ENCODE measurements at regions not wholly inside any gene's neighbourhood (a gene's known extent, or its start where the extent isn't known, plus 50 kb on each side); places are given as distances from the start of the nearest gene placed in this dataset.
"Not testable (repeated sequence)": the region's sequence is repeated elsewhere in the genome, so short reads cannot be mapped to it uniquely, and the experiment has no call there.

DNA sequence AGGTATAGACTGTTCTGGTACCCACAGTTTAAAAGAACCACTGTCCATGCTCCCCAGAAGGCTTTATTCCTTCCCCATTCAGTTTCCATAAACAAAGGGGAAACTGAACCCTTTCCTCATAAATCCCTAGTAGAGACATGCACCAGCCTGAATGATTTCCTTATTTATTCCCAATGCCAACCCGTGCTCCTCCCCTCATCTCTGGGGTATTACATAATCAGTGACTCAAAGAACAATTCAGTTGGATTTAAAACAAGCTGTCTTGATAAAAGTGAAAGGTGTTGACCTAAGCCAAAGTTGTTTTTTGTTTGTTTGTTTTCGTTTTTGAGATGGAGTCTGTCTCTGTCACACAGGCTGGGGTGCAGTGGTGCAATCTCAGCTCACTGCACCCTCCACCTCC, 418.5 kb upstream of the CNTNAP5 start:
- Mint-ChIP-seq H3K9me3 (peaks cover 2 to 12% (median 4%) of the 10 kb centered on the region in 3 donors), H3K27me3 (no peaks in the 10 kb centered on the region), H3K4me1 (no peaks in the 10 kb centered on the region), H3K27ac (no peak overlapping the region), H3K4me3 (no peak overlapping the region), H3K36me3 (no peaks in the 10 kb centered on the region)

DNA sequence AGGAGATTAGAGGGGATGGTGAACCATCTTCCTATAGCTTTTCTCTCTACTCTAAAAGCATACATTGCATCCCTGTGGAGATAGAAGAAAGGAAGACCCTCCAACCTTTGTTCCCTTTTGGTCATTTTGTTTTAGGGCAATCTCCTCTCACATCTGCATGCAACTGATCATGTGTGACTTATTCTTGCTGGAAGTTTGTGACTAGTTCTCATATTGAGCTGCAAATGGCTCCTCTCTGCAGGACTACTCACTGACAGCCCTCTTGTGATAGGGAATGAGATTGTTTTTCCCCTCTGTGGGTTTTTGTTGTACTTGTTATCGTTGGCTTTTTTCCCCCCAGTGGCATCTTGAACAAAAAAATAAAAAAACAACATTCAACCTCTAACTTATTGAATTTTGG, 416.0 kb upstream of the CNTNAP5 start:
- H3K4me3 Mint-ChIP-seq, result no peak overlapping the region
- no peaks in the 10 kb centered on the region for H3K36me3 Mint-ChIP-seq
- H3K27ac Mint-ChIP-seq, result no peak overlapping the region
- no peaks in the 10 kb centered on the region for H3K27me3 Mint-ChIP-seq
- no peaks in the 10 kb centered on the region for H3K4me1 Mint-ChIP-seq
- peaks cover 4 to 18% (median 5%) of the 10 kb centered on the region in 3 donors for H3K9me3 Mint-ChIP-seq

DNA sequence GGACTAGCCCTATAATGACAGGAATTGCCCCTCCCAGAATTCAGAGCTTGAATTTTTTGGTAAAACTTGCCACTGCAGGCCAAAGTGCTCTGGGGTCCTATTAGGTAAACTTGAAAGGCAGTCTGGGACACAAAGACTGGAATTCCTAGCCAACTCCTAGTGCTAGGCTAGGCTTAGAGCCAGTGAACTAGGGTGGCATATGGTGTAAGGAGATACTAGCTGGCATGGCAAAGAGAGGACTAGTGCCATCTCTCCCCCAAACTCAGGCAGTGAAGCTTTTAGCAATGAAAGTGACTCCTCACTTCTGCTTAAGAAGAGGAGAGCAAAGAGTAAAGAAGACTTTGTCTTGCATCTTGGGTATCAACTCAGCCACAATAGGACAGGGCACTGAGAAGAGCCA, 410.5 kb upstream of the CNTNAP5 start:
- Mint-ChIP-seq H3K9me3 (peaks cover under 1 to 21% (median 5%) of the 10 kb centered on the region in 3 donors), H3K27ac (no peak overlapping the region), H3K27me3 (no peaks in the 10 kb centered on the region), H3K4me1 (no peaks in the 10 kb centered on the region), H3K4me3 (no peak overlapping the region), H3K36me3 (no peaks in the 10 kb centered on the region)

DNA sequence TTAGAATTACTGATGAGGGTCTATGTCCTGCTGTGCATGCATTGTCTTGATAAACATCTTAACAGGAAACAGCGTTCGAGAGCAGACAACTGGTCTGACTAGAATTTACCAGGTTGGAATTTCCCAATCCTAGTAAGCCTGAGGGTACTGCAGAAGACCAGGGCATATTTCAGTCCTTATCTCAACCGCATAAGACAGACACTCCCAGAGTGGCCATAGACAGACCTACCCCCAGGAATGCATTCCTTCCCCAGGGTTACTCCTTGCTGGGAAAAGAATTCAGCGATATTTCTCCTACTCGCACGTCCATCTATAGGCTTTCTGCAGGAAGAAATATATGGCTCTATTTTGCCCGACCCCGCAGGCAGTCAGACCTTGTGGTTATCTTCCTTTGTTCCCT, 406.4 kb upstream of the CNTNAP5 start:
- H3K36me3 Mint-ChIP-seq, H3K4me1 Mint-ChIP-seq, H3K27me3 Mint-ChIP-seq, H3K4me3 Mint-ChIP-seq, H3K9me3 Mint-ChIP-seq, H3K27ac Mint-ChIP-seq: not testable (repeated sequence)

DNA sequence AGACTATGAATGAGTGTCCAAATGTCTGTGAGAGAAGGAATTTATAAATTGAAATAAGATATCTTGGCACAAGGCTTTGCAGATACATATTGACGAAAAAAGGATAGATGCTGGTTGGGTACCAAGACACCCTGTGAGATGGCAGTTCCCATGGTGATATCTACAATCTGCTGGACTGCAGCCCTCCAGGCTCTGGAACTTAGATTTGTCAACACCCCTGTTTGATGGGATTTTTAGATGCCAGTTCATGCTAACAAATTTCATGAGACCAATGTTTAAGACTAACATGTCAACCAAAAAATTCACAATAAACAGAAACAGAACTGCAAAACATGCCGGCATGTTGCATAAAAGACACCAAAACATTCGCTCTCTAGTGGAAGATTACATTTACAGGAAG, 400.3 kb upstream of the CNTNAP5 start:
- H3K9me3 Mint-ChIP-seq, result peaks cover 0 to 3% (median 1%) of the 10 kb centered on the region in 3 donors
- H3K27ac Mint-ChIP-seq, result no peak overlapping the region
- no peak overlapping the region for H3K4me3 Mint-ChIP-seq
- no peaks in the 10 kb centered on the region for H3K27me3 Mint-ChIP-seq
- no peaks in the 10 kb centered on the region for H3K36me3 Mint-ChIP-seq
- H3K4me1 Mint-ChIP-seq, result no peaks in the 10 kb centered on the region

DNA sequence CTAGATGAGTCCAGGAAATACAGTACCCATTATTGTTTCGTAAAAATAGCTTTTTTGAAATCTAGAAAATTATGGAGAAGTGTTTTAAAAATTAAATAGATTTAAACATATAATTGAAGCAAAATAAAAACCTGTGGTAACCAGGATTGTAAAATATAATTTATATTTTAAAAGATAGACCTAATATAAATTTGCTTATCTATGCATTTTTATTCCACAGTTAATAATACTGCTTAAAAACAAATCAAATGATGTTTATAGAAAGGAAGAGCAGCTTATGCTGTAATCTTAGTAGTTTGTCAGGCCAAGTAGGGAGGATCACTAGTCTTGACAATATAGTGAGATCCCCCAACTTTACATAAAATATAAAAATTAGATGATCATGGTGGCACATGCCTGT, 388.9 kb upstream of the CNTNAP5 start:
- no peaks in the 10 kb centered on the region for H3K36me3 Mint-ChIP-seq
- H3K4me1 Mint-ChIP-seq, result no peaks in the 10 kb centered on the region
- H3K27ac Mint-ChIP-seq, result no peak overlapping the region
- H3K4me3 Mint-ChIP-seq, result no peak overlapping the region
- peaks cover 5 to 15% (median 7%) of the 10 kb centered on the region in 3 donors for H3K9me3 Mint-ChIP-seq
- no peaks in the 10 kb centered on the region for H3K27me3 Mint-ChIP-seq

DNA sequence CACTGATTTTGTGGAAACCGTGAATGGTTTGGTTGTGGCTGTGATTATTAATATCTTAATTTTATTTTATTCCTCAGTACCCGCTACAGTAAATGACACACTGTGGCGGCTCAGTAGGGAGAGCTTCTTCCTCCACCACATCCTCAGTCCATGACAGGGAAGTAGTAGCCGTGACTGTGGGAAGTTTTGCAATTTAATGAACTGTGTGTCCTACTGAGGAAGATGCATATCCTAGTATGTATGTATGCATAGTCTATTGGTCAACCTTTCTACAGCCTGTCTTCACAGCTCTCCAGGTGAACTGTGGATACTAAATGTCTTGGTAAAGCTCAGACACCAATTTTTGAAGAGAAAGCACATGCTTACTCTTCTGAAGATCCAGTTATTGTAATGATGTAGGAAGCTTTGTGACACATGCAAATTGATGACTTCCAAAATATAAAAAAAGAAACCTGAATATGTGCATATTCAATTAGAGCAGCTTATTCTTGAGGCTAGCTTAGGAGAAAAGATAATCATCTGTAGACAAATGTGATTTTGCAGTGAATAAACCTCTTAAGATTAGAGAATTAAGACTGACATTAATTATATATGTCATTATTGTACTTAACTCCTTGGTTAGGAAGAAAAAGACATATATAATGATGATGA, 384.3 kb upstream of the CNTNAP5 start:
- Mint-ChIP-seq H3K27ac (no peak overlapping the region), H3K4me1 (no peaks in the 10 kb centered on the region), H3K9me3 (peaks cover 5 to 14% (median 7%) of the 10 kb centered on the region in 3 donors), H3K27me3 (no peaks in the 10 kb centered on the region), H3K36me3 (no peaks in the 10 kb centered on the region), H3K4me3 (no peak overlapping the region)

DNA sequence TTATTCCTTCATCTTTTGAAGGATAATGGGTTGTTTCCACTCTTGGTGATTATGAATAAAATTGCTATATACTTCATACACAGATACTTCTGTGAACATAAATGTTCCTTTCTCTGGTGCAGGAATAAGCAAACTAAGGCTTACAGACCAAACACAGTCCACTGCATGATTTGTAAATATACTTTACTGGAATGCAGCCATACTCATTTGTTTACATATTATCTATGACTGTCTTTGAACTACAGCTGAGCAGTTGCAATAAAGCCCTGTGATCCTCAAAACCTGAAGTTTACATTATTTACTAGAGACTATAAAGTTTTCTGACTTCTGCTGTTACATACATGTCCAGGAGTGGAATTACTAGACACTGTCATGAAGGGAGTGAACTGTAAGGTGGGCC, 381.0 kb upstream of the CNTNAP5 start:
- Mint-ChIP-seq H3K9me3 (peaks cover 4 to 13% (median 4%) of the 10 kb centered on the region in 3 donors), H3K36me3 (no peaks in the 10 kb centered on the region), H3K4me3 (no peak overlapping the region), H3K27ac (no peak overlapping the region), H3K27me3 (no peaks in the 10 kb centered on the region), H3K4me1 (no peaks in the 10 kb centered on the region)

DNA sequence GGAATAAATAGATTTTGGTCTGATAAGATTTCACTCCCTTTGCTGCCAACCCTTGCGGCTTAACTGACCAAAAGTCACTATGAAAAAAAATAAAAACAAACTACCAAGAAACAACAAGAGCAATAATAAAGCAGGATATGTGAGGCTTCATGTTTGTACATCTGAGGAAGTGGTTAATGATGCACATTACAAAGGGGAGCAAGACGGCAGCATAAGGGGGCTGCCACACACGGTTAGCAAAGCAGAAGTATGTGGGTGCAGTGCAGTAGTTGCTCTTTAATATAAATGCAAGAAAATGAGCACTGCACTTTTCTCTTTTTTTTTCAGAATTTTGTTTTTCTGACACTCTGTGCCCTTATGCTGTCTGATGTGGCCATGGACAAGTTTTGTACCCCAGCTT, 377.1 kb upstream of the CNTNAP5 start:
- Mint-ChIP-seq H3K27me3 (no peaks in the 10 kb centered on the region), H3K4me1 (no peaks in the 10 kb centered on the region), H3K9me3 (peaks cover 2 to 8% (median 4%) of the 10 kb centered on the region in 3 donors), H3K27ac (no peak overlapping the region), H3K4me3 (no peak overlapping the region), H3K36me3 (no peaks in the 10 kb centered on the region)

DNA sequence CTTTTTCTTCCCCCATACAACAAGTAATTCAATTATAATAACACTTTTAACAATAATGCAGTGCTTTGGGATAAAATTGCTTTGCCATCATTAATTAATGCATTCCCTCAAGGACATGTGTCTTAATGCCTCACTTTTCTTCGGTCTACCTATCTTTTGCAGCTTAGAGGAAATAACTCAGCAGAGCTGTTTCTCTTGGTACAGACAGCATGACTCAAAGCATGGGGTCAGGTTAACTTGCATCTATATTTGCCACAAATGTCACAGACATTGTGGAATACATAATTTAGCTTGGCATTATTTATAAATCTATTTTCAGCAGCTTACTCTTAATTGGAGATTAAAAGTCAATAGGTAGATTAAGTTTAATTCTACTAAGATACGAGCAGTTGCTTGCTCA, 376.1 kb upstream of the CNTNAP5 start:
- H3K4me3 Mint-ChIP-seq, result no peak overlapping the region
- no peaks in the 10 kb centered on the region for H3K4me1 Mint-ChIP-seq
- no peaks in the 10 kb centered on the region for H3K36me3 Mint-ChIP-seq
- no peak overlapping the region for H3K27ac Mint-ChIP-seq
- H3K27me3 Mint-ChIP-seq, result no peaks in the 10 kb centered on the region
- H3K9me3 Mint-ChIP-seq, result peaks cover 2 to 8% (median 4%) of the 10 kb centered on the region in 3 donors

DNA sequence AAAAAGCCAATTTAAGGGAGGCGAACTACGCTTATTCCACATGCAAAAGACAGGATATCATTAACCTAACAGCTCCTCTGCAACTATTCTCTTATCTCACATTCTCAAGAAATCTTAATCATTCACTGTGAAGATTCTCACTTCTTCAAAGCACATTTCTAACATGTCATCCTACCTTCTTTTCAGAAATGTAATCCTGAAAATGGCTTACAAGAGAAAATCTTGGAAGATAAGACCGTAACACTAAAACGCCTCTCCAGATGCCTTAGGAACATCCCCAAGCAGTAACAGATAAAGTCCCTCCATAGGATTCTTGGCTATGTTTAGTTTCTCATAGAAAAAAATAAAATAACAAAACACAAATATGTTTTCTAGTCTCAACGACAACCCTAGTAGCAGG, 373.9 kb upstream of the CNTNAP5 start:
- H3K4me1 Mint-ChIP-seq, result no peaks in the 10 kb centered on the region
- no peak overlapping the region for H3K4me3 Mint-ChIP-seq
- H3K27me3 Mint-ChIP-seq, result no peaks in the 10 kb centered on the region
- H3K36me3 Mint-ChIP-seq, result no peaks in the 10 kb centered on the region
- no peak overlapping the region for H3K27ac Mint-ChIP-seq
- H3K9me3 Mint-ChIP-seq, result peaks cover 2 to 8% (median 4%) of the 10 kb centered on the region in 3 donors

DNA sequence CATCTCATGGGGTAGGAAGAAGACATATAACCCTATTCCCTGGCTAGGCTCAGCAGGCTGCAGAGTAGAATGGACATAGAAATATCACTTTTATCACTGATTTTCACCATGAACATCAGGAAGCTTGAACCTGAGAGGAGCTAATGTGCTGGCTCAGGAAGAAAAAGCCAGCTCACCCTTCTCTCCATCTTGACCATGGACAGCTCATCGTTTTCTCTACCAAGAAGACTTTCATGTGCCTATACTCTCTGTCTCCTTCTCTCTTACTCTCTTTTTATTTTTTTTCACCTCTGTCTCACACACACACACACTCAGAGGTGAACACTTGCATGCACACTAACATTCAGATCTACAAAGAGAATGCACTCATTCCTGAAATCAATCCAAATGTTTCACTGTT, 372.8 kb upstream of the CNTNAP5 start:
- peaks cover 0 to 14% (median 6%) of the 10 kb centered on the region in 3 donors for H3K9me3 Mint-ChIP-seq
- no peaks in the 10 kb centered on the region for H3K27me3 Mint-ChIP-seq
- H3K36me3 Mint-ChIP-seq, result no peaks in the 10 kb centered on the region
- no peaks in the 10 kb centered on the region for H3K4me1 Mint-ChIP-seq
- no peak overlapping the region for H3K4me3 Mint-ChIP-seq
- no peak overlapping the region for H3K27ac Mint-ChIP-seq

DNA sequence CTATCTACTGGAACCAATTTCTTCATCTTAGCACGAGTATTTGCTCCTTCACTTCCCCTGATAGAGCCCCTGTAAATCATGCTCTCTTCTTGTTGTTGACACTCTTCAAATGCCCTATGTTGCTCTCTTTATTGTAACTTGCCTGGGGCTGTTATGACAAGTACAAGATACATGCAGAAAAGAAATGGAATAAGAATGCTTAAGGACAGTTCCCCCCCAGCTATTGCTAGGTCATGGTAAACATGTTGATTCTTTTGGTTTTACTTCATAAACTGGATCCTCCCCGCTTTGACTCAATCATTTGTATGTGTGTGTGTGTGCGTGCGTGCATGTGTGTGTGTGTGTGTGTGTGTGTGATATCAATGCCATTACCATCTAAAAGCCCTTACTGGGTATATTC, 368.5 kb upstream of the CNTNAP5 start:
- Mint-ChIP-seq H3K36me3 (peaks cover 1% of the 10 kb centered on the region), H3K27me3 (no peaks in the 10 kb centered on the region), H3K4me3 (no peak overlapping the region), H3K9me3 (peaks cover 11 to 28% (median 13%) of the 10 kb centered on the region in 3 donors), H3K4me1 (no peaks in the 10 kb centered on the region), H3K27ac (no peak overlapping the region)

DNA sequence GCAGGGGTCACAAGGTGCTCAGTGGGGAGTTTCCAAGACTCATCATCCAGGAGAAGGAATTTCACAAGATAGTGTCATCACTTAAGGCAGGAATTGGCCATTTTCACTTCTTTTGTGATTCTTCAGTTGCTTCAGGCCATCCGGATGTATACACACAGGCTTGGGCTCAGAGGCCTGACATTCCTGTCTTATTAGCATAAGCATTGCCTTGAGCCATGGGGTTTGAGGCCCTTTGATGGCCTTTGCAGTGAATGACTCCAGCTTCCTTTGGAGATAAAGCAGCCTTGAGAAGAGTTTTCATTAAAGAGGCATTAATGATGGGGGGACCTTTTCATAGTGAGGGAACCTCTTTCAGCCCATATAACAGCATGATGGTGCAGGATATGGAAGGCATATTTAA, 366.0 kb upstream of the CNTNAP5 start:
- Mint-ChIP-seq H3K36me3 (peaks cover 1% of the 10 kb centered on the region), H3K4me3 (no peak overlapping the region), H3K27me3 (no peaks in the 10 kb centered on the region), H3K27ac (no peak overlapping the region), H3K4me1 (no peaks in the 10 kb centered on the region), H3K9me3 (peaks cover 11 to 25% (median 13%) of the 10 kb centered on the region in 3 donors)

DNA sequence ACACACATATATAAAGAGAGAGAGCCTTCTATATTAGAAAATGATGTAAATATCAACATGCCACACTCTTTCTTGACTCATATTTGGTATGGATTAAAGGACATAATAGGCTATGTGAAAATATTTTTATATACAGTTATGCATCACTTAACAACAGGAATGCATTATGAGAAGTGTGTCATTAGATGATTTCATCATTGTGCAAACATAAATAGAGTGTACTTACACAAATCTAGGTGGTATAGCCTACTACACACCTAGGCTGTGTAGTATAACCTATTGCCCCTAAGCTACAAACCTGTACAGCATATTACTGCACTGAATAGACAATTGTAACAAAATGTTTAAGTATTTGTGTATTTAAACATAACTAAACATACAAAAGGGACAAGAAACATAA, 354.8 kb upstream of the CNTNAP5 start:
- no peak overlapping the region for H3K27ac Mint-ChIP-seq
- H3K4me3 Mint-ChIP-seq, result no peak overlapping the region
- no peaks in the 10 kb centered on the region for H3K36me3 Mint-ChIP-seq
- no peaks in the 10 kb centered on the region for H3K27me3 Mint-ChIP-seq
- no peaks in the 10 kb centered on the region for H3K4me1 Mint-ChIP-seq
- peaks cover 3 to 20% (median 7%) of the 10 kb centered on the region in 3 donors for H3K9me3 Mint-ChIP-seq

DNA sequence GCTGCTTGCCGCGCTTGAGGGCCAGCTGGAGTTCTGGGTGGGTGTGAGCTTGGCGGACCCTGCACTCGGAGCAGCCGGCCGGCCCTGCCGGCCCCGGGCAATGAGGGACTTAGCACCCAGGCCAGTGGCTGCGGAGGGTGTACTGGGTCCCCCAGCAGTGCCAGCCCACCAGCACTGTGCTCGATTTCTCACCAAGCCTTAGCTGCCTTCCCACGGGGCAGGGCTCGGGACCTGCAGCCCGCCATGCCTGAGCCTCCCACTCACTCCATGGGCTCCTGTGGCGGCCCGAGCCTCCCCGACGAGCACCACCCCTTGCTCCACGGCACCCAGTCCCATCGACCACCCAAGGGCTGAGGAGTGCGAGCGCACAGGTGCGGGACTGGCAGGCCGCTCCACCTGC, 341.3 kb upstream of the CNTNAP5 start:
- not testable (repeated sequence) for H3K27me3 Mint-ChIP-seq, H3K4me1 Mint-ChIP-seq, H3K4me3 Mint-ChIP-seq, H3K36me3 Mint-ChIP-seq, H3K27ac Mint-ChIP-seq
- peaks cover 0 to 12% (median 8%) of the 10 kb centered on the region in 3 donors for H3K9me3 Mint-ChIP-seq
